Astrocyte of the spinal cord (primary cell): ENCODE measurements at regions not wholly inside any gene's neighbourhood (a gene's known extent, or its start where the extent isn't known, plus 50 kb on each side); places are given as distances from the start of the nearest gene placed in this dataset.

ENCODE experiments used
- DNase-seq: peaks from one replicate; pipeline ENCODE4 v3.0.0; 2011; ENCODE audit warnings: low read depth, low spot score
- H3K4me3 ChIP-seq: 2 replicates; pipeline ENCODE4 v1.5.1; 2011; ENCODE audit warnings: low read depth, mild to moderate bottlenecking, low read length, moderate library complexity
- CTCF ChIP-seq: IDR thresholded peaks from 2 replicates; pipeline ENCODE4 v1.5.1; 2012; ENCODE audit warnings: low read depth, mild to moderate bottlenecking, low read length, inconsistent platforms
- in situ Hi-C: cut with HindIII; loops from 2 replicates; pipeline ENCODE4 v1.10.0; 2017; ENCODE audit warnings: low sequenced_read_pairs

GRCh38 chr1:95393434-95393833, 159.4 kb downstream of the RWDD3 start:
- no peak for TF ChIP-seq CTCF
- DNase-seq = no peak
- in situ Hi-C loops = no loop called here
- no peak overlapping the region for H3K4me3 ChIP-seq

GRCh38 chr1:95396557-95396956, 162.5 kb downstream of the RWDD3 start:
- no peak overlapping the region for H3K4me3 ChIP-seq
- no peak for DNase-seq
- no peak for TF ChIP-seq CTCF
- in situ Hi-C loops = no loop called here

GRCh38 chr1:95402780-95403179, 168.8 kb downstream of the RWDD3 start:
- no peak for DNase-seq
- no peak overlapping the region for H3K4me3 ChIP-seq
- TF ChIP-seq CTCF = no peak
- in situ Hi-C loops = no loop called here

GRCh38 chr1:95406279-95406678, 172.3 kb downstream of the RWDD3 start:
- TF ChIP-seq CTCF = no peak
- no peak overlapping the region for H3K4me3 ChIP-seq
- DNase-seq = no peak
- in situ Hi-C loops = no loop called here

- in situ Hi-C loops = no loop called here
These were observed 173.3 kb downstream of the RWDD3 start for GRCh38 chr1:95407131-95407885.

GRCh38 chr1:95407886-95408291, 173.9 kb downstream of the RWDD3 start:
- H3K4me3 ChIP-seq = no peak overlapping the region
- no peak for DNase-seq
- TF ChIP-seq CTCF = no peak
- in situ Hi-C loops = no loop called here

More at GRCh38 chr1:95407131-95407885, 173.3 kb downstream of the RWDD3 start:
- TF ChIP-seq CTCF = no peak
- DNase-seq = no peak
- H3K4me3 ChIP-seq = no peak overlapping the region
